K562 (cell line): ENCODE measurements at regions not wholly inside any gene's neighbourhood (a gene's known extent, or its start where the extent isn't known, plus 50 kb on each side); places are given as distances from the start of the nearest gene placed in this dataset.

Experiments
- ATAC-seq: fragments of 200-7000 bp; cut with Tn5 transposase; 3 replicates; pipeline ENCODE4 v1.9.1; 2020; ENCODE audit warnings: moderate library complexity
- BruUV-seq: library from RNA; stranded (reverse); fragments of 400-500 nt; replicated peaks from 2 replicates; lab custom pipeline; 2021; lab: Mats Ljungman, UMichigan
- CTCF ChIA-PET: fragments of 300-600 bp; formaldehyde crosslinking; extraction: SDS; loops from one replicate; lab custom pipeline; 2021; ENCODE audit warnings: low intra/inter-chr PET ratio; lab: Yijun Ruan, JAX
- POLR2A ChIA-PET: fragments of 300-600, 350-650 bp; sonication (Branson Sonifier 250); formaldehyde crosslinking; extraction: SDS; loops from one replicate; lab custom pipeline; 2021; ENCODE audit warnings: antibody characterized with exemption, inconsistent platforms; lab: Yijun Ruan, JAX
- DNase-seq, 4 experiments: peaks; one replicate each; pipeline versions ENCODE4 v3.0.0 to v3.0.0-alpha.2; 2011 to 2018; ENCODE audit warnings: low spot score in 3 of 4, mixed read lengths in 3 of 4; ENCODE audit errors: extremely low read depth in 1 of 4
- FAIRE-seq: peaks from 2 replicates; lab custom pipeline; 2011; peaks lifted over from hg19 to GRCh38; lab: Jason Lieb, UNC
- H2AFZ ChIP-seq: 2 replicates; pipeline ENCODE4 v1.6.0; 2011; ENCODE audit warnings: low read depth, low read length, control low read depth, inconsistent platforms
- H3K27ac ChIP-seq: fragments of 200-600 bp; 3 replicates; pipeline ENCODE4 v1.8.0; 2011; ENCODE audit warnings: low read depth, mild to moderate bottlenecking, control low read depth, inconsistent platforms, low read length, moderate library complexity, mixed read lengths; ENCODE audit errors: extremely low read depth
- H3K27me3 ChIP-seq, 2 experiments: fragments of 300-600 bp in 1 of 2; 2 replicates in 1 of 2; 3 replicates in 1 of 2; pipeline versions ENCODE4 v1.6.0 to v1.8.0; 2011; ENCODE audit warnings: inconsistent platforms in 2 of 2, low read length in 2 of 2, mild to moderate bottlenecking in 1 of 2, mixed read lengths in 1 of 2, moderate library complexity in 1 of 2; ENCODE audit not compliant: control insufficient read depth in 2 of 2, insufficient read depth in 2 of 2
- H3K36me3 ChIP-seq: fragments of 300-600 bp; 3 replicates; pipeline ENCODE4 v1.8.0; 2011; ENCODE audit warnings: mild to moderate bottlenecking, low read length, inconsistent platforms; ENCODE audit not compliant: control insufficient read depth, insufficient read depth
- H3K4me1 ChIP-seq, 2 experiments: fragments of 200-600 bp in 1 of 2; replicated peaks in 1 of 2; 2 replicates in 1 of 2; 3 replicates in 1 of 2; pipeline versions ENCODE4 v1.5.1 to v1.8.0; 2011; ENCODE audit warnings: inconsistent platforms in 2 of 2, low read length in 2 of 2, mild to moderate bottlenecking in 1 of 2, mixed read lengths in 1 of 2, moderate library complexity in 1 of 2; ENCODE audit not compliant: control insufficient read depth in 2 of 2, insufficient read depth in 2 of 2
- H3K4me2 ChIP-seq: 2 replicates; pipeline ENCODE4 v1.6.1; 2011; ENCODE audit warnings: low read length, control low read depth, inconsistent platforms, mixed read lengths; ENCODE audit not compliant: insufficient read depth
- H3K4me3 ChIP-seq: fragments of 200-600 bp; sonication (generic), shearing (Covaris generic); 2 replicates; pipeline ENCODE4 v1.5.1; 2016; ENCODE audit warnings: control low read depth, inconsistent platforms
- H3K79me2 ChIP-seq: fragments of 200-600 bp; 3 replicates; pipeline ENCODE4 v1.8.0; 2011; ENCODE audit warnings: low read length, inconsistent platforms; ENCODE audit not compliant: control insufficient read depth, insufficient read depth
- H3K9ac ChIP-seq, 2 experiments: 2 replicates each; pipeline versions ENCODE4 v1.6.0 to v1.6.1; 2011; ENCODE audit warnings: low read depth in 2 of 2, low read length in 2 of 2, control low read depth in 1 of 2, inconsistent platforms in 1 of 2, mild to moderate bottlenecking in 1 of 2, mixed read lengths in 1 of 2; ENCODE audit not compliant: insufficient read depth in 1 of 2
- H3K9me1 ChIP-seq: one replicate; pipeline ENCODE4 v1.6.0; 2011; ENCODE audit warnings: inconsistent platforms, mild to moderate bottlenecking, low read length, moderate library complexity; ENCODE audit not compliant: control insufficient read depth, insufficient read depth
- H3K9me3 ChIP-seq: replicated peaks from 2 replicates; pipeline ENCODE4 v1.5.1; 2011; ENCODE audit warnings: low read depth, low read length, inconsistent platforms; ENCODE audit not compliant: control insufficient read depth, insufficient read depth
- H4K20me1 ChIP-seq: replicated peaks from 2 replicates; pipeline ENCODE4 v1.6.1; 2011; ENCODE audit warnings: low read length, inconsistent platforms, mixed read lengths; ENCODE audit not compliant: control insufficient read depth, insufficient read depth
- ARID4B ChIP-seq: sonication (generic); formaldehyde crosslinking; IDR thresholded peaks from 2 replicates; pipeline ENCODE4 v1.8.0; 2022; ENCODE audit warnings: mild to moderate bottlenecking, missing genetic modification reagents
- CC2D1A ChIP-seq: fragments of 450-650 bp; IDR thresholded peaks from 2 replicates; pipeline ENCODE4 v1.6.1; 2017; ENCODE audit warnings: mild to moderate bottlenecking
- E2F1 ChIP-seq: sonication (generic); formaldehyde crosslinking; IDR thresholded peaks from 2 replicates; pipeline ENCODE4 v1.8.1; 2023; ENCODE audit warnings: mild to moderate bottlenecking, missing genetic modification reagents, moderate library complexity
- EP400 ChIP-seq: fragments of 450-650 bp; IDR thresholded peaks from 2 replicates; pipeline ENCODE4 v1.6.1; 2017; ENCODE audit warnings: antibody characterized with exemption, mild to moderate bottlenecking, moderate library complexity
- MAFK ChIP-seq: IDR thresholded peaks from 2 replicates; pipeline ENCODE4 v1.6.1; 2011; ENCODE audit warnings: low read length, improper control_type of control experiment
- MTA3 ChIP-seq: fragments of 450-650 bp; formaldehyde crosslinking; IDR thresholded peaks from 2 replicates; pipeline ENCODE4 v1.6.1; 2017; ENCODE audit warnings: mild to moderate bottlenecking, borderline replicate concordance
- NUFIP1 ChIP-seq: fragments of 450-650 bp; IDR thresholded peaks from 2 replicates; pipeline ENCODE4 v1.6.1; 2018; ENCODE audit not compliant: partially characterized antibody
- RFX7 ChIP-seq: fragments of 250-450 bp; sonication (Bioruptor Pico); IDR thresholded peaks from 2 replicates; pipeline ENCODE4 v1.5.1; 2021; ENCODE audit warnings: mild to moderate bottlenecking
- STAT5A ChIP-seq: IDR thresholded peaks from 2 replicates; pipeline ENCODE4 v1.6.1; 2012; ENCODE audit warnings: low read length, inconsistent platforms, borderline replicate concordance
- STAT5B ChIP-seq: fragments of 250-450 bp; sonication (Bioruptor Pico); IDR thresholded peaks from 2 replicates; pipeline ENCODE4 v1.8.0; 2021; ENCODE audit warnings: mild to moderate bottlenecking, inconsistent platforms
- TBL1XR1 ChIP-seq, 2 experiments: IDR thresholded peaks; 2 replicates each; pipeline ENCODE4 v1.6.1; 2012; ENCODE audit warnings: improper control_type of control experiment in 2 of 2, low read length in 2 of 2, mild to moderate bottlenecking in 1 of 2
- TGIF2 ChIP-seq: sonication (generic); formaldehyde crosslinking; IDR thresholded peaks from 2 replicates; pipeline ENCODE4 v1.8.1; 2022; ENCODE audit warnings: mild to moderate bottlenecking, missing genetic modification reagents, moderate library complexity
- ZBTB1 ChIP-seq: sonication (generic); formaldehyde crosslinking; IDR thresholded peaks from 2 replicates; pipeline ENCODE4 v1.8.1; 2023; ENCODE audit warnings: missing genetic modification reagents, low read depth, mild to moderate bottlenecking, borderline replicate concordance
- whole genome bisulfite sequencing: fragments of 100-300 bp; shearing (Covaris generic); methylation state at CpG from one replicate; pipeline ENCODE4 v1.1.6; 2016; ENCODE audit warnings: low coverage, mixed read lengths; ENCODE audit not compliant: insufficient coverage; ENCODE audit errors: missing lambda C conversion rate; 5-methylcytosine and 5-hydroxymethylcytosine counted together
- in situ Hi-C: fragments of 300-500 bp; cut with MboI; formaldehyde crosslinking; loops from 4 replicates; pipeline ENCODE4 v1.15.0; 2018; ENCODE audit warnings: inconsistent platforms, mixed read lengths
- intact Hi-C: fragments of 100-400 bp; cut with micrococcal nuclease; formaldehyde crosslinking; loops from 2 replicates; pipeline ENCODE4 v1.14.2; 2022

GRCh38 chr15:85925649-85926237, 131.0 kb upstream of the KLHL25 start:
- H3K9me3 ChIP-seq: no peaks in the 10 kb centered on the region
- DNase-seq (no peak), FAIRE-seq (no peak), ATAC-seq (no peak)
- H3K79me2 ChIP-seq: no peaks in the 10 kb centered on the region
- POLR2A ChIA-PET: no interaction called here
- H3K4me2 ChIP-seq: no peak overlapping the region
- H3K27me3 ChIP-seq: no peaks in the 10 kb centered on the region
- in situ Hi-C loops: no loop called here
- H3K36me3 ChIP-seq: no peaks in the 10 kb centered on the region
- H4K20me1 ChIP-seq: no peaks in the 10 kb centered on the region
- H3K4me3 ChIP-seq: no peak overlapping the region
- BruUV-seq: no TSS peak
- CTCF ChIA-PET: no interaction called here
- TF ChIP-seq STAT5B (CRISPR knock-in tag): no peak
- no peak for TF ChIP-seq E2F1
- no peak for TF ChIP-seq MAFK
- TF ChIP-seq CC2D1A: no peak
- TF ChIP-seq STAT5A: no peak
- no peak for TF ChIP-seq ARID4B (CRISPR knock-in tag)
- no peak for TF ChIP-seq NUFIP1
- no peak for TF ChIP-seq ZBTB1
- no peak for TF ChIP-seq EP400
- no peak for TF ChIP-seq RFX7 (CRISPR knock-in tag)
- no peak for TF ChIP-seq TBL1XR1 (IDR thresholded peaks at IDR 0.05; ENCODE audit: low read length in 2 of 2)
- TF ChIP-seq MTA3: no peak
- no peak for TF ChIP-seq TGIF2
- no peak overlapping the region for H3K9ac ChIP-seq
- no peak overlapping the region for H3K27ac ChIP-seq
- H3K9me1 ChIP-seq: no peaks in the 10 kb centered on the region
- intact Hi-C loops: no loop called here
- no peaks in the 10 kb centered on the region for H3K4me1 ChIP-seq
- no peak overlapping the region for H2AFZ ChIP-seq
- WGBS: under 1% methylated on average over 8 of the region's 8 CpGs
